HL-60 (cell line): ENCODE measurements at regions not wholly inside any gene's neighbourhood (a gene's known extent, or its start where the extent isn't known, plus 50 kb on each side); places are given as distances from the start of the nearest gene placed in this dataset.

Source experiments
- DNase-seq, 2 experiments: peaks; one replicate each; pipeline ENCODE4 v3.0.0-alpha.2; 2010 to 2020; ENCODE audit warnings: low read depth in 1 of 2, low spot score in 1 of 2
- H3K27ac ChIP-seq: fragments of 250-450 bp; sonication (Bioruptor Pico); replicated peaks from 2 replicates; pipeline ENCODE4 v1.5.1; 2020; ENCODE audit warnings: mild to moderate bottlenecking, moderate library complexity
- H3K27me3 ChIP-seq: fragments of 250-450 bp; sonication (Bioruptor Pico); 2 replicates; pipeline ENCODE4 v1.5.1; 2021; ENCODE audit warnings: mild to moderate bottlenecking, moderate library complexity; ENCODE audit not compliant: insufficient read depth, poor library complexity, severe bottlenecking
- H3K4me3 ChIP-seq: replicated peaks from 2 replicates; pipeline ENCODE4 v1.5.1; 2011; ENCODE audit warnings: mild to moderate bottlenecking, control low read depth, low read length; ENCODE audit not compliant: insufficient read depth
- GABPA ChIP-seq: IDR thresholded peaks from 2 replicates; pipeline ENCODE4 v1.6.1; 2012; ENCODE audit warnings: low read depth
- POLR2AphosphoS5 ChIP-seq: IDR thresholded peaks from 2 replicates; pipeline ENCODE4 v1.6.1; 2012; ENCODE audit warnings: low read depth
- SPI1 ChIP-seq: IDR thresholded peaks from 2 replicates; pipeline ENCODE4 v1.6.1; 2012; ENCODE audit warnings: low read depth, mild to moderate bottlenecking, borderline replicate concordance
- TF ChIP-seq, protein P1 (sequence below): IDR thresholded peaks from 2 replicates; pipeline ENCODE4 v1.6.1; 2012; ENCODE audit warnings: low read depth; ENCODE audit not compliant: insufficient replicate concordance
- TF ChIP-seq, protein P2 (sequence below): IDR thresholded peaks from one replicate; pipeline ENCODE4 v1.5.1; 2011; ENCODE audit warnings: low read length, control low read depth, inconsistent platforms; ENCODE audit not compliant: insufficient read depth

DNA sequence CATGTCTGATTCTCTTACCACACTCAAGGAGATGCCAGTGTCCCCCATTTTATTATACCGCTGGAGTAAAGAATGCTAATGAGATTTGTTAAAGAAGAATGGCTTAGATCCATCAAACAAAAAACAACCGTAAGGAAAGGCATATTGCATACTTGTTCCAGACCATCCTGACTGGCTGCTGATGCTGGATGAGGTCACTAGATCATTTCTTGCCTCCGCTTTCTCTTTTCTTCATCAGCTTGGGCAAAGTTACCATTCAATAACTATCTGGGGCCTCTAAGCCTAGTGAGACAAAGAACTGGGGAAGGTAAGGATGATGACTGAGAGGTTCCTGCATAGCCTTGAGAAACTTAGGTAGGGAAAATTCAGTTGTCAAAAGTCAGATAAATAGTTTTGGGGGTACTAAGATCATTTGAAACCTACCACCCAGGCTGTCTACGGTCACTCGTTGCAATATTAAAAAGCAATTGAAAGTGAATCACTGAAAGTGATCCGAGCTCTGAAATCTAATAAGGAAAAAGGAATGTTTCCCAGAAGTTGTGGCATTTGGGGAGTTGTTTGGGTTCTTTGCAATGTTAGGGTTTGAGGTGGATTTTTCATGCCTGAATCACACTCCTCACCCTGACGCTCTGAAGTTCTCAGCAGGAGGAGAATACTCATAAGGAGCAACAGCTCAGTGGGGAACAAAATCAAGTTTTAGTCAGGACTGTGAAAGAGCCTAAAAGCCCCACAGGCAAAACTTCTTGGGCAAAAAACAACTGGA lies 176.8 kb downstream of the HHIPL2 start:
- Histone ChIP-seq H3K27ac (no peak overlapping the region), H3K27me3 (no peaks in the 10 kb centered on the region), H3K4me3 (no peak overlapping the region)
- DNase-seq, result no peak
- no peak for TF ChIP-seq GABPA
- TF ChIP-seq, protein P1, sequence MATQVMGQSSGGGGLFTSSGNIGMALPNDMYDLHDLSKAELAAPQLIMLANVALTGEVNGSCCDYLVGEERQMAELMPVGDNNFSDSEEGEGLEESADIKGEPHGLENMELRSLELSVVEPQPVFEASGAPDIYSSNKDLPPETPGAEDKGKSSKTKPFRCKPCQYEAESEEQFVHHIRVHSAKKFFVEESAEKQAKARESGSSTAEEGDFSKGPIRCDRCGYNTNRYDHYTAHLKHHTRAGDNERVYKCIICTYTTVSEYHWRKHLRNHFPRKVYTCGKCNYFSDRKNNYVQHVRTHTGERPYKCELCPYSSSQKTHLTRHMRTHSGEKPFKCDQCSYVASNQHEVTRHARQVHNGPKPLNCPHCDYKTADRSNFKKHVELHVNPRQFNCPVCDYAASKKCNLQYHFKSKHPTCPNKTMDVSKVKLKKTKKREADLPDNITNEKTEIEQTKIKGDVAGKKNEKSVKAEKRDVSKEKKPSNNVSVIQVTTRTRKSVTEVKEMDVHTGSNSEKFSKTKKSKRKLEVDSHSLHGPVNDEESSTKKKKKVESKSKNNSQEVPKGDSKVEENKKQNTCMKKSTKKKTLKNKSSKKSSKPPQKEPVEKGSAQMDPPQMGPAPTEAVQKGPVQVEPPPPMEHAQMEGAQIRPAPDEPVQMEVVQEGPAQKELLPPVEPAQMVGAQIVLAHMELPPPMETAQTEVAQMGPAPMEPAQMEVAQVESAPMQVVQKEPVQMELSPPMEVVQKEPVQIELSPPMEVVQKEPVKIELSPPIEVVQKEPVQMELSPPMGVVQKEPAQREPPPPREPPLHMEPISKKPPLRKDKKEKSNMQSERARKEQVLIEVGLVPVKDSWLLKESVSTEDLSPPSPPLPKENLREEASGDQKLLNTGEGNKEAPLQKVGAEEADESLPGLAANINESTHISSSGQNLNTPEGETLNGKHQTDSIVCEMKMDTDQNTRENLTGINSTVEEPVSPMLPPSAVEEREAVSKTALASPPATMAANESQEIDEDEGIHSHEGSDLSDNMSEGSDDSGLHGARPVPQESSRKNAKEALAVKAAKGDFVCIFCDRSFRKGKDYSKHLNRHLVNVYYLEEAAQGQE, result no peak
- TF ChIP-seq POLR2AphosphoS5, result no peak
- no peak for TF ChIP-seq SPI1
- TF ChIP-seq, protein P2, sequence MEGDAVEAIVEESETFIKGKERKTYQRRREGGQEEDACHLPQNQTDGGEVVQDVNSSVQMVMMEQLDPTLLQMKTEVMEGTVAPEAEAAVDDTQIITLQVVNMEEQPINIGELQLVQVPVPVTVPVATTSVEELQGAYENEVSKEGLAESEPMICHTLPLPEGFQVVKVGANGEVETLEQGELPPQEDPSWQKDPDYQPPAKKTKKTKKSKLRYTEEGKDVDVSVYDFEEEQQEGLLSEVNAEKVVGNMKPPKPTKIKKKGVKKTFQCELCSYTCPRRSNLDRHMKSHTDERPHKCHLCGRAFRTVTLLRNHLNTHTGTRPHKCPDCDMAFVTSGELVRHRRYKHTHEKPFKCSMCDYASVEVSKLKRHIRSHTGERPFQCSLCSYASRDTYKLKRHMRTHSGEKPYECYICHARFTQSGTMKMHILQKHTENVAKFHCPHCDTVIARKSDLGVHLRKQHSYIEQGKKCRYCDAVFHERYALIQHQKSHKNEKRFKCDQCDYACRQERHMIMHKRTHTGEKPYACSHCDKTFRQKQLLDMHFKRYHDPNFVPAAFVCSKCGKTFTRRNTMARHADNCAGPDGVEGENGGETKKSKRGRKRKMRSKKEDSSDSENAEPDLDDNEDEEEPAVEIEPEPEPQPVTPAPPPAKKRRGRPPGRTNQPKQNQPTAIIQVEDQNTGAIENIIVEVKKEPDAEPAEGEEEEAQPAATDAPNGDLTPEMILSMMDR, result no peak

DNA sequence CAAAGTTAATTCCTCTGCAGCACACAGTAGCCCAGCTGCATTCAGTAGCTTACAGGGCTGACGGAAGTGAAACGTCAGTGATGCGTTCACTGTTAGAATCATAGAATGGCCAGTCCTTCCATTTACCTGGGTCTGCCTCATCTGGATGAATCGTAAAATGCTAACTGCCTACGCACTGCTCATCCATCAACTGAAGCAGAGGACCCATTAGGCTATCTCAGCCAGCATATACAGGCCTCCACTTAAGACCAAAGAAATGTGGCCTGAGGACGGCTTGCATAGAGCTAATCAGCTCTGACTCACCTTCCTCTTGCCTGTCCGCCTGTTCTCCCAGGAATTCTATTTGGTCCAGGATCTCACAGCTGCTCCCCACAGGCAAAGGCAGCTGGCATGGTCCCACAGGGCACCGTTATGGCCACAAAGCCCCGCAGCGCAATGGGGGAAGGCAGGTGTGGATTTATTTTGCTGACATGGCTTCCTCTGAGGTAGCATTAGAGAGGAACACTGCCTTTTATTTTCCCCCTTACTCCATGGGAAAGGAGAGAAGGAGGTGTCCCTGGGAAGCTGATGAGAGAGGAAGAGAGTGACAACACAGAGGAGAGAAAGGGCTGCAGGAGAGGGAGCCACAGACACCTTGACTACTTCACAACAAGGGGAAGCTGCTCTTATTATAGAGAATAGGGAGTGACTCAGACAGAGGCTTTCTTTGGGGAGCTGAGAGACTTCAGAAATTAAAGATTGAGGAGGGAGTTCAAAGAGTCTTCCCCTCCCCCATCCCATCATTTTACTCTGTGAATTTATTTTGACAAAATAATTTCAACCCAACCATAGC lies 177.6 kb downstream of the HHIPL2 start:
- no peak for DNase-seq
- no peak for TF ChIP-seq SPI1
- no peak for TF ChIP-seq GABPA
- TF ChIP-seq, protein P1, result no peak
- TF ChIP-seq, protein P2, result no peak
- TF ChIP-seq POLR2AphosphoS5, result no peak
- Histone ChIP-seq H3K27me3 (no peaks in the 10 kb centered on the region), H3K27ac (no peak overlapping the region), H3K4me3 (no peak overlapping the region)

DNA sequence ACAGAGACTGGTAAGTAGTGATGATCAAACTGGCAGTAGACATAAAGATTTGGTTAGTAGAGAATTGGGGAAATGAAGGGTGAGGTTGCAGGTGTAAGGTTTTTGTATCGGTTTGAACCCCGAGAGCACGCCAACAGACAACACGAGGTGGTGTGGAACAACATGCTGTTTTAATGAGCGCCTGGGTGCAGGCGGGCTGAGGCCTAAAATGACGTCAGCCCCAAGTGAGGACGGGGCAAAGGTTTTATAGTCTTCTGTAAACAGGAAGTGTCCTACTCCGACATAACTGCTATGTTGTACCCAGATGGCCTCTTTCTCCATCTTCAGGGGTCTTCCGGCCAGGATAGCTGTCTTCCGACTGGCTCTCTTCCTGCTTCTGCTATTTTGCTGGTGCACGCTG lies 178.8 kb downstream of the HHIPL2 start:
- no peak overlapping the region for H3K27ac ChIP-seq
- H3K27me3 ChIP-seq, result no peaks in the 10 kb centered on the region
- no peak overlapping the region for H3K4me3 ChIP-seq
- no peak for DNase-seq
- TF ChIP-seq, protein P2, result no peak
- TF ChIP-seq SPI1 (no peak), GABPA (no peak), POLR2AphosphoS5 (no peak)
- TF ChIP-seq, protein P1, result no peak
